ENCODE measurements at regions not wholly inside any gene's neighbourhood (a gene's known extent, or its start where the extent isn't known, plus 50 kb on each side); places are given as distances from the start of the nearest gene placed in this dataset.

DNA sequence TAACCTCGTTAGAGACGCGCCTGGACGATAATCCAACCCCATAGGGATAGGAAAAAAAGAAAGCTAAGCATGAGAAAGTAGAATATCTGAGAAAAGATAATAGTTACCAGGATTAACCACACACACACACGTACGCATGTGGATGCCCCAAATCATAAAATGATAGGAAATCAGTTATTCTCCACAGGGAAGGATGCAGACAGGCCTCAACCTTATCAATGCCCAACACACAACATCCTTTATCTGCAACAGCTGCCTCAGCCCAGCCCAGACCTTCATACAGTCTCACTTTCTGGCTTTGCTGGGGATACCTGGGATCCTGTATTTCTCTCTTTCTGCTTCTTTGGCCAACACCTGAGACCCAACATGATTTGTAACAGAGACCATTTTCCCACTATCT, 123.0 kb downstream of the NOC3L start:
- TF ChIP-seq, protein P1, sequence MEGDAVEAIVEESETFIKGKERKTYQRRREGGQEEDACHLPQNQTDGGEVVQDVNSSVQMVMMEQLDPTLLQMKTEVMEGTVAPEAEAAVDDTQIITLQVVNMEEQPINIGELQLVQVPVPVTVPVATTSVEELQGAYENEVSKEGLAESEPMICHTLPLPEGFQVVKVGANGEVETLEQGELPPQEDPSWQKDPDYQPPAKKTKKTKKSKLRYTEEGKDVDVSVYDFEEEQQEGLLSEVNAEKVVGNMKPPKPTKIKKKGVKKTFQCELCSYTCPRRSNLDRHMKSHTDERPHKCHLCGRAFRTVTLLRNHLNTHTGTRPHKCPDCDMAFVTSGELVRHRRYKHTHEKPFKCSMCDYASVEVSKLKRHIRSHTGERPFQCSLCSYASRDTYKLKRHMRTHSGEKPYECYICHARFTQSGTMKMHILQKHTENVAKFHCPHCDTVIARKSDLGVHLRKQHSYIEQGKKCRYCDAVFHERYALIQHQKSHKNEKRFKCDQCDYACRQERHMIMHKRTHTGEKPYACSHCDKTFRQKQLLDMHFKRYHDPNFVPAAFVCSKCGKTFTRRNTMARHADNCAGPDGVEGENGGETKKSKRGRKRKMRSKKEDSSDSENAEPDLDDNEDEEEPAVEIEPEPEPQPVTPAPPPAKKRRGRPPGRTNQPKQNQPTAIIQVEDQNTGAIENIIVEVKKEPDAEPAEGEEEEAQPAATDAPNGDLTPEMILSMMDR (IDR thresholded peaks at IDR 0.05), result no peak
- TF ChIP-seq POLR2A (IDR thresholded peaks at IDR 0.05), result no peak
- no peak for TF ChIP-seq POLR2AphosphoS5 (IDR thresholded peaks at IDR 0.05)
- no peak for TF ChIP-seq EP300 (IDR thresholded peaks at IDR 0.05)

All from gastroesophageal sphincter (tissue), 3 donors.